CD1c-positive myeloid dendritic cell (primary cell): ENCODE measurements at regions not wholly inside any gene's neighbourhood (a gene's known extent, or its start where the extent isn't known, plus 50 kb on each side); places are given as distances from the start of the nearest gene placed in this dataset.
"Not testable (repeated sequence)": the region's sequence is repeated elsewhere in the genome, so short reads cannot be mapped to it uniquely, and the experiment has no call there.

Experiments used
- DNase-seq: peaks from one replicate; pipeline ENCODE4 v3.0.0-alpha.2; 2016; ENCODE audit errors: extremely low spot score

DNA sequence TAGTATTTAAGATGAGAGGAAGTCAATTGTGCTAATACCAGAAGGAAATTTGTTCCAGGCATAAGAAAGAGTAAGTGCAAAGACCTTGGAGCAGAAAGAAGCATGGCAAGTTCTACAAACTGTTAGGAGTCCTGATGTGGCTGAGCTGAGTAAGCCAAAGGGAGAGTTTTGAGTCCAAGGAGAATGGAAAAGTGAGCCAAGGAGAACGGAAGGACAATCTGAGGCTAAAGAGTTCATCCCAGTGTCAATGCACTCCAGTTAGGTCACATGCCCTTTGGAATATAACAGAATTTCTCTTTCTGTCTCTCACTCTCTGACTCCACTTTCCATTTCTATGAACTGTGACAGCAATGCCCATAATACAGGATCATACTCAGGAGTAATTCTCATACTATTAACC, 224.7 kb downstream of the CAAP1 start:
- no peak for DNase-seq

DNA sequence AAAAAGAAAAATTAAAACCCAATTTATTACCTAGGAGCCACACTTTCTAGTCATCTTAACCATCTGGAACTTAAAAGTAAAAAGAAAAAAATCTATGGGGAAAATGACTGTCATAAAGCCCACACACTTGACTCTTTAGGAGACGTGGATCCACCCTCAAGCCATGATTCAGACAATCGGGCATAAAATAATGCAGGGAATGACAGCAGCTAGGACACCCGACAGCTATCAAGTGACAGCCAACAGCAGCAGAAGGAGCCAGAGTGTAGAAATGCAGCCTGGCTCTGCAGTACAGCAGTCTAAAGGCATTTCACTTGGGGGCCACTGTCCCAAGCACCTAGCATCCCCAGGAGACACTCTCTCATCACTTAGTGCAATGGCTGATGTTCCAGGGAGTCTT, 226.9 kb downstream of the CAAP1 start:
- DNase-seq = no peak

DNA sequence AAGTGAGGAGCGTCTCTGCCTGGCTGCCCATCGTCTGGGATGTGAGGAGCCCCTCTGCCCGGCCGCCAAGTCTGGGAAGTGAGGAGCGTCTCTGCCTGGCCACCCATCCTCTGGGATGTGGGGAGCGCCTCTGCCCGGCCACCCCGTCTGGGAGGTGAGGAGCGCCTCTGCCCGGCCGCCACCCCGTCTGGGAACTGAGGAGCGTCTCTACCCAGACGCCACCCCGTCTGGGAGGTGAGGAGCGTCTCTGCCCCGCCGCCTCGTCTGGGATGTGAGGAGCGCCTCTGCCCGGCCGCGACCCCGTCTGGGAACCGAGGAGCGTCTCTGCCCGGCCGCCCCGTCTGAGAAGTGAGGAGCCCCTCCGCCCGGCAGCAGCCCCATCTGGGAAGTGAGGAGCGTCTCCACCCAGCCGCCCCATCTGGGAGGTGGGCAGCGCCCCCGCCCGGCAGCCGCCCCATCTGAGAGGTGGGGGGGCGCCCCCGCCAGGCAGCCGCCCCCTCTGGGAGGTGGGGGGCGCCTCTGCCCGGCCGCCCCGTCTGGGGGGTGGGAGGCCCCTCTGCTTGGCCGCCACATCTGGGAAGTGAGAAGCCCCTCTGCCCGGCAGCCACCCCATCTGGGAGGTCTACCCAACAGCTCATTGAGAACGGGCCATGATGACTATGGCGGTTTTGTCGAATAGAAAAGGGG, 228.4 kb downstream of the CAAP1 start:
- not testable (repeated sequence) for DNase-seq

DNA sequence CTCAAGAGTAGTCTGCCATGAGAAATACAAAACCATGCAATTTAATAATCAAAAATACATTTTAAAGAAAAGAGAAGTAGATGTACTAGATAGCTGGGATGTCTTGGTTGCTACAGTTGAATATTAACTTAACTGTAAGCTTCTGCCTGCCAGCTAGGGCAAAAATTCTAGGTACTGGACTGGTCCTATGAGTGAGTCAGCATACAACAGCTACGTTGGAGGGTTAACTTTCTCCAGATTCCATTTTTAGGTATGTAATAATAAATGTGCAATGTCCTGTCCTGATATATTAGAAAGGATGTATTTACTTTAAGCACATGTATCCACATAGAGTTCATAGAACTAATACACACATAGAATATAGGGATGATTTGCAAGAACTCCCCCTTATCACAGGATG, 230.1 kb downstream of the CAAP1 start:
- DNase-seq = no peak

DNA sequence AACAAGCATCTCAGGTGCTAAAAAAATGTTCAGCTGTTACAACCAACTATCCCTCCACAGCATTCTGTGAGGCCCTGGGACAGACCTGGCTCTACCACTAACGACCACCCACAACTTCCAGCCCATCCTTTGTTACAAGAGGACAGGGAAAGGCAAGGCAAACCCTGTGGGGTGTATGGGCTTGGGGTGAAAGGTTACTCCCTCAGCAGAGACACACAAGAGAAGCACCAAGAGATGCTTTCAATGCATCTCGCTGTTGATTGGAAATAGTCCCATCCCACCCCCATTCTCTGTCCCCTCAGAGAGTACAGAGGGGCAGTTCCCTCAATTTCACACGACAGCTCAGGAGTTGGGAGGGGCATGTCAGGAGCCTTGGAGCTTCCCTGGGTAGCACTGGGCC, 234.1 kb downstream of the CAAP1 start:
- DNase-seq = no peak

DNA sequence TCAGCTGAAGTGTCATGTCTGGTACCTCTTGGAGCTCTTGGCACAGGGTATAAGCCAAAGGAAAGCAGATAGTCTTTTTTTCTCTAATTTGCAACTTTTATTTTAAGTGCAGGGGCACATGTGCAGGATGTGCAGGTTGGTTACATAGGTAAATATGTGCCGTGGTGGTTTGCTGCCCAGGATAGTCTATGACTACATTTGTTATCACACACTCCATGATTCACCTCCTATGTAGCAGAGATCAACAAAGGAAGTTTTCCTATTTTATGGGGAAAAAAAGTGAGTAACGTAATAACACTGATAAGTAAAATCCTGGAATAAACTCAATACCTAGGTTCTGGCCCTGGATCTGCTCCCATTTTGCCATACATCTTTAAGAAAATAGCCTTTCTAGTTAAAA, 234.6 kb downstream of the CAAP1 start:
- no peak for DNase-seq

DNA sequence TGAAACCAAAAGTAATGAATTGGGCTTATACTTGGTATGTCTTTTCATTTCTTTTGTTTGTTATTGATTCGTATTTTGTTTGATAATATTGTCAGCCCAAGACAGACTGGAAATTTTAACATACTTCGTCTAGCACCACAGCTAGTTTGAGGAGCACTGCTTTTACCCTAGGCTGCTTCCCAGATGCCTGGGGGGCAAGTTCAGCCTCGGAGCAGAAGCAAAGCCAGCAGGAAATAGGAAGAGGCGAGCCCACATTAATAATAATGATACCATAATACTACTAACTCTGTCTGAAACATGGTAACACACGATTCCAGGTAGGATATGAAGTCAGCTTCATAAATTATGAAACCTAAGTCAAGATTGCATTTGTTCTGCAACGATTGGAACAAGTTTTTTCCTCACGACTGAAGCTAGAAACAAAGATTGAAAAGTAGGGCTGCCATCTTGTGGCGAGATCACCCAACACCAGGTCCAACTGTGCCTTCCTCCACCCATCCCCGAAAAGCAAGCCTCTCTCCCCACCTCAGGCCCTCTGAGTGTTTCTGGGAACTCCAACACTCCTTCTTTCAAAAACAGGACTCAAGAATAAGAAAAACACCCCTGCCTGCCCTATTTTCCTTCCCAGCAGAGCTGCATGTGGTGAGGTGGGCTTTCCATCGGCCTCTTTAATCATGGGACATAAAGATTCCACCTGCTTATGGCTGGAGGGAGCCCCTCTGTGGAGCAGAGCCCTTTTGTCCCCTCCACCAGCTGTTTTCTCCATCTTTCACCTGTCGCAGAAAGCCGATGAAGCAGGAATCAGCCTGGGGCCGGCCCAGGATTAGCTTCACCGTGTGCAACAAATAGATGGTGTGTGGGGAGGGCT, 236.4 kb downstream of the CAAP1 start:
- DNase-seq = no peak

DNA sequence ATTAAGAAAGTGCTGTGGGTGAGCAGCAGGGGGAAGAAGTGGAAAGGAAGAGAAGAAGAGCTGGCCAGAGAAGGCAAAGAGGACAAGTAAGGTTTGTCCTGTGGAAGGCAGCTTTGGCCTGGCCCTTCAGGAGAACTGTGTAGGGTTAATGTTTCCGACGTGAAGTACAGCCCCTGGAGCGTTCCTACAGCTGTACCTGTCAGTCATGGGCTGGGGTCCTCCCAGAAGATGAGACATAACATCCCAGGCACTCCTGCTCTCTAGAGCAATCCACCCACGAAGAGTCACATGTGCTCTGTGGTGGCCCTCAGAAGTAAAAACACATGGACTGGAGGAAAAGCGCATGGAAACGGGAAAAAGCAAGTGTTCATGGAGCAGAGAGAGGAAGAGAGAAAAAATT, 237.4 kb downstream of the CAAP1 start:
- DNase-seq = no peak

DNA sequence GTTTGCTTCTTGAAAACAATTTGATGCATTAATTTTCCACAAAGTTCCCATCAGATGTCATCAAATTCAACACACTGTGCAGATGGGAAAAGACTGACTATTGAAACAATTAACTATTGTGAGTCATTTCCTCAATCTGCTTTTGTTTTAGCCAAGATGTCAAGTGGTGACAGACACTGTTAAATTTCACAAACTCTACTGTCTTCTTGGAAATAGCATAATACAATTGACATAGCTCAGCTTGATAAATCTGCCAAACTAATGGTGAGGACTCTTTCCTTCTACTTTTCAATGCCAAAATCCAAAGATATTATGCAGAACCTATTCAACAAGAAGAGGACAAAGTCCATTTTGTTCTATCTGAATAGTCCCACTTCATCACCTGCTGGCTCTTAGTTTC, 242.3 kb downstream of the CAAP1 start:
- DNase-seq = no peak

DNA sequence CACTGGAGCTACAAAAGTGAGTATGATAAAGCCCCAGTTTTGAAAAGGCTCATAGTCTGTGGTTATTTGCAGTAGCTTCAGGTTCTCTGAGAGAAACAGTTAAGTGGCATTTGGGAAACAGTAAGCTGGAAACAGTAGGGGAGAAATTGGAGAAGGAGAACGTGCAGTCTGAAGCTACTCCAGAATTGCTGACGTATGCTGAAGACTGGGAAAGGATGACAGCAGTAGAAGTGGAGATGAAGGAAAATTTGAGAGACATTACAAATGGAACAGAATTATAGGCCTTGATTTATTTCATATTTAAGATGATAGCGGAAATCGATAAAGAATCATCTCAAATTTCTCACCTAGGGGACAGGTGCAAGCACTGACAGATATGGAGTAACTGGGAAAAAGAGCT, 248.8 kb downstream of the CAAP1 start:
- DNase-seq = no peak

DNA sequence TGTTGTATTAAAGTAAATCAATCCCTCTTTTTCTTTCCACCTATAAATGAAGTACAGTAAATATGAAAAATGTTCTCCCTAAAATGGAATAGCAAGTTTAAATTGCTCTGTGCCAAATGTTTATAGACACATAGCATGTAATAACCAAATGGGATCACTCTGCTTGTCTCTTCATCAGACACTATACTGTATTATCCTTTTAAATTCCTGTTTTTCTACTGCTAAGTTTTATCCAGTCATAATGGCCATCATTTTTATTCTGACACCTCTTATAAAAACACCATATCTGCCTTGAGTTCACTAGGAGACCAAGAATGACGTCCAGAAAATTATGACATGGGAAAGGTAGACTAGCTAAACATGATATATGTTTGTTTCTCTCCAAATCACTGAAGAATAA, 252.8 kb downstream of the CAAP1 start:
- no peak for DNase-seq

DNA sequence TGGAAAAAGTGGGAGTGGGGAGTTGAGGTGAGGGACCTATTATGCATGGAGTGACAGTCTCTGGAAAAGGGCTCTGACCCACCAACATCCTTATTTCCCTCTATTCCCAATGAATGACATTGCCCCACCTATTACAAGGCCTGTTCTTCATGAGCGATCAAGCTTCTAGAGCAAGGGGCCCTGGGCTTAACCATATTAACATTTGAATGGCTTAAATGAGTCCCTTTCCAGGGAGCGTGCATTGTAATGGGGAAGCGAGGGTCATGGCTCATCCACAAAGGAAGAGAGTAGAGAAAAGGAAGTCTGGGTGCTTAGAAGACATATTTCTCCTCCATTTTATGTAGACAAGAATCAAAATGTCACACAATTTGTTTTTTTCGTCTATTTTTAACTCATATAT, 255.5 kb downstream of the CAAP1 start:
- no peak for DNase-seq

DNA sequence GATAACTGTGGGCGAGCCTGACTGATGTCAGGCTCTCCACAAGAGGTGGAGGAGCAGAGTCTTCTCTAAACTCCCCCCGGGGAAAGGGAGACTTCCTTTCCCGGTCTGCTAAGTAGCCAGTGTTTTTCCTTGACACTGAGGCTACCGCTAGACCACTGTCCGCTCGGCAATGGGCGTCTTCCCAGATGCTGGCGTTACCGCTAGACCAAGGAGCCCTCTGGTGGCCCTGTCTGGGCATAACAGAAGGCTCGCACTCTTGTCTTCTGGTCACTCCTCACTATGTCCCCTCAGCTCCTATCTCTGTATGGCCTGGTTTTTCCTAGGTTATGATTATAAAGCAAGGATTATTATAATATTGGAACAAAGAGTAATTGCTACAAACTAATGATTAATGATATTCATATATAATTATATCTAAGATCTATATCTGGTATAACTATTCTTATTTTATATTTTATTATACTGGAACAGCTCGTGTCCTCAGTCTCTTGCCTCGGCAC, 278.7 kb downstream of the CAAP1 start:
- DNase-seq = not testable (repeated sequence)

DNA sequence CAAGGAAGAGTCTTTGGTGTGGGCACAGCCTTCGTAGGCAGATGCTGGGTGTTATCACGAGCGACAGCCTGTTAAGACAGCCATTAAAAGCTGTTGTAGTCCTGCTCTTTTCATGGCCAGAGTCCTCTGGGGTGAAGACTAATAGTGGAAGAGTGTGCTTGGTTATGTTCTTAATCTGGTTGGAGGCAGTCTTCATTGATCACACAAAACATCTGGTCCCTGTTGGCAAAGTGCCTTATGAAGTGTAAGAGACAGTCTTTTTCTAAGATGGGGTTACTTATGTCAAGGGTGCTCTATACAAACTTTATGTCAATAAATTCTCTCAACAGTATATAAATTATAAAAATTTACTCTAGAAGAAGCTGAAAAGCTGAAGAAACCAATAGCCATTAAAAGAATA, 280.4 kb downstream of the CAAP1 start:
- no peak for DNase-seq

DNA sequence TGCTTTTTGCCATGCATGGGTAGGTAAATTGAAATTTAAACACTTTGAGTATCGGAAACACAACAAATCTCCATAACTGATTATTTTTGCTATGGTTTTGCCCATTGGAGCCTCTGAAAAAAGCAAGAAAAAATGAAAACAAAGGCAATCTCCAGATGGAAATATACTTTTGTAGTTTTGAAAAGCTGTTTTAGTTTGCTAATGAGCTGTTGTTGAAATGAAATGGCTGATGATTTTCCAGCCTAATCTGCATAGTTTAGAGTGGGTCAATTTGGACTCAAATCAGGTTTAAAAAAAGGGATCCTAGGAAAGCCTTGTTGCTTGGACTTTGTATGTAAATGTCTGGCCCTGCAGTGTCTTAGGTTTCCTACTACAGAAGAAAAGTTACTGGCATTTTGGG, 285.8 kb downstream of the CAAP1 start:
- DNase-seq = no peak

DNA sequence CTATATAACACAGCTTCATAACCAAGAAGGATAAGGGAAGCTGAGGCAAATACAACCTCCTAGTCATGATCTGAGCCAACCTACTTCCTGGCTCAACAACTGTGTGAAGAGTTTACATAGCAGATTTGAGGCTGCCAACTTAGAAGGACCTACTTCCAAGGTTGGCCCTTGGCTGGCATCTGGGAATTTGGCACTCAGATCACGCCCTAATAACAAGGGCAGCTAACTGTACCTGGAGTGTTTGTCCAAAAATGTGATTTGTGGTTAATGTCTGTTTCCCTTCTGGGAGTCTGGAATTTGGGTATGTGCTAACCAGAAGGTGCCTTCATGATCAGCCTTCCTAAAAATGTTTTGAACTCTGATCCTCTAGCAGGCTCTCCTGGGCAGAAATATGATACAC, 287.2 kb downstream of the CAAP1 start:
- DNase-seq = no peak

DNA sequence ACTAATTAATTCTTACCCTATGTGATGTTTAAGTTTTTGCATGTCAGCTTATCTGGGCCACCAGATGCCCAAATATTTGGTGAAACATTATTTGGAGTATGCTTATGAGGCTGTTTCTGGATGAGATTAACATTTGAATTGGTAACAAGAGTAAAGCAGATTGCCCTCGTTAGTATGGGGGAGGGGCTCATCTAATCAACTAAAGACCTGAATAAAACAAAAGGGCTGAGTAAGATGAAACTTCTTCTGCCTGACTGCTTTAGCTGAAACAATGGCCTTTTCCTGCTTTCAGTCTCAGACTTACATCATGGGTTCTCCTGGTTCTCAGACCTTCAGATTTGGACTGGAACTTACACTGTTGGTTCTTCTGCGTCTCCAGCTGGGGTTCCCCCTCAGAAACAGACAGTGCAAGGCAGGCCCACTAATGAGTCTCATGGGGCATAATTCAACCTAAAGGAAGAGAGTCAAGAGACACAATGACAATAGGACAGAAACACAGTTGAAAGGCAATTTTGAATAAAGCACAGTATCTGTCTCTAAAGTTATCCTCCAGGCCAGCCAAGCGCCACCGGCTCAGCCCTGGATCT, 288.4 kb downstream of the CAAP1 start:
- no peak for DNase-seq

DNA sequence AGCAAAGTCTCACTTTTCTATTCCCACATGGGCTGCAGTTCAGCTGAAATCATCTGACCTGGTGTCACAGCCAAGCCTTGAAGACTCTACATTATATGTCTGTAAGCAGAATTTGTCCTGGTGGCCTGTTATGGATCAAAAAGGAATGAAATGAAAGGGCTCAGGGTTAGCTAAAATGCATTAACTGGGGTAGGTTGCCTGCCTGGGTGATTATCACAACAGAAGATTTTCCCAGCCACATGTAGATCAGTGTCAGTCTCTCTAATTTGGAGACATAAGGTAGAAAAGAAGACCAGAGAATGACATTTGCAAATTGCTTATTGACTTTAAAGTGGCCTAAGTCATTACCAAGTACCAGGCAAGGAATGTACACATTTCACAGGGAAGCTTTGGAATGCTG, 289.0 kb downstream of the CAAP1 start:
- DNase-seq = no peak

DNA sequence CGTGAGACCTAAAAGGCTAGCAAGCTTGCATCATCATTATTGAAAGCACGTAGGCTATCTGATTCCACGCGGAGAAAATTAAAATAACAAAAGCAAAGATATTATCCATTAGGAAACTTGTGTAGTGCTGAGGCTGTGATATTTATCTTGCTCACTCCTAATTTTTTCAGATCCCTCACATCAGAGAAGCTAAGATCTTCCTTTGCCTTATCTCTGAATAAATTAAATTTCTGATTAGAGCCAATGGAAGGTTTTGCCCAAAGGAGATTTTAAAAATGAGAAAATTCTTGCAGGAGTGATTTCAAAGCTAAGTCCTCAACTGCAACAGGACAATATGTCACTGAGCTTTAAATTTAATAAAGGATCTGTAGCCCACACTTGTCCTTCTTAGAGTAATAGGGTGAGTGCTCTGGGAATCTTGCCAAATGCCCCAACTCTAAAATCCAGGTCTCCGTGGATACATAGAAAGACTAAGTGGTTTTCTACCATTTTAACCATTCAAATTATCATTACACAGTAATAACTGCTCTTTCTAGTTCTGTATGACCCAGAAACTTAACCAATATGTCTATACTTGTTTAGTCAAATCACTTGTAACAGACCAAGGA, 295.0 kb downstream of the CAAP1 start:
- no peak for DNase-seq

DNA sequence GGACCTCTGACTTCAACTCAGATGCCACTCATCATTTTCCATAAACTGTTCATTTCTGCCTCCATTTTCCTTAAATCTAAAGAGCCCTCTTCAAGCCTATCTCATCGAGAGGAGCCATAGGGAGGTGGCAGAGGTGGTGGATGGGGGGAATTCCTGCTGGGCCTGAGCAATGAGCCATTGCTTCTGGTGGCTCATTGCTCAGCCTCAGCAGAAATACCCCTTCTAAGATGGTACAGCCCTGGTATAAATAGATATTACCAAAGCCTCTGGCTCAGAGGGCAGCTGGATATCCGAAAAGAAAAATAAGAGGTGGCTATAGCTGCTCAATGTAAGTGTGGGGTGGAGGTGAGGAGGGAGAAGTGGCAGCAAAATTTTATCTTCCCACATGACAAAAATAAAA, 313.5 kb downstream of the CAAP1 start:
- DNase-seq = no peak

DNA sequence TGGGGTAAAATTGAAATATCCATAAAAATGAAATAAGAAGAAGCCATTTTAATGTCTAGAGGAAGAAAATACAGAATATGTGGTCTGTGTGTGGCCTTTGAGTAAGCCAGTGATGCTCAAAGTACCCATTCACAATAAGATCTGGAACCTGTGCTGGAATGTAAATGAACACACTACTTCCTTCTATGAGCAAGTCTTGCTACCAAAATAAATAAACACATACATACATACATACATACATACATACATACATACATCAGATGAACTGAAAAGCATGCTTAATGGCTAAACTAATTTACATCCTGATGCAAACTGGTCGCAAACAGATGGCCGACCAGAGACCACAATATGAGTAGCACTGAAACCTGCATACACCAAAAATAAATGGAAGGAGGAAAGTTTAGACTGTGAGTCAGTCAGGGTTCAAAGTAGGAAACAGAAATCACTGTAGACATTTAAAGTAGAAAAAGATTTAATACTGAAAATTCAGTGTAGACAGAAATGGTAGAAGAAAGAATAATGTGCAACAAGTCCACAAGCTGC, 317.6 kb downstream of the CAAP1 start:
- no peak for DNase-seq

DNA sequence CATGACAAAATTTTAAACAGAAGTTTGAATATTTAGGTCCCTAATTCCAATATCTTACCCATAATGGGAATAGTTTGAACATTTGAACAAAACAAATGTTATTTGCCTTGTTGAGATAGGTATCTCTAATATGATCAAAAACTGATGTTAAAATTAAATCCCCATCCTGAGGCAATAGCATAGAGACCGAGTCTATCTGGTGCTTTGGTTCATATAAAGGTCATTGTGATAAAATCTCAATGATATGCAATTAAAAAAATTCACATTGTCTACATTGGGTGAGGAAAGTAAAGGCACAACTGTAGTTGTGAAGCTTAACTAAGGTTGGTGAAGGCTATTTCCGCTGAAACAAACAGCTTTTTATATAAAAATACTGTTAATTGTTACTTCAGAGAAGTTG, 318.3 kb downstream of the CAAP1 start:
- no peak for DNase-seq
